Gastrocnemius medialis (tissue), 4 donors: ENCODE measurements at regions not wholly inside any gene's neighbourhood (a gene's known extent, or its start where the extent isn't known, plus 50 kb on each side); places are given as distances from the start of the nearest gene placed in this dataset.

Experiments used
- ATAC-seq, 2 donors: fragments of 150-250 bp; one replicate each; pipeline ENCODE4 v1.9.1; 2016
- DNase-seq, 2 donors: peaks; one replicate each; pipeline ENCODE4 v3.0.0-alpha.2; 2019
- H3K27ac ChIP-seq, 4 donors: fragments of 200-600 bp; sonication (generic); 1 replicate in 1 of 4; 2 replicates in 3 of 4; pipeline ENCODE4 v1.5.1; 2016 to 2018; ENCODE audit warnings: mild to moderate bottlenecking in 2 of 4, moderate library complexity in 1 of 4
- H3K27me3 ChIP-seq, 3 donors: fragments of 200-600 bp; sonication (generic) in 2 of 3; 1 replicate in 1 of 3; 2 replicates in 2 of 3; pipeline versions ENCODE4 v1.5.1 to v1.6.0; 2016 to 2019; ENCODE audit warnings: mild to moderate bottlenecking in 1 of 3, moderate library complexity in 1 of 3
- H3K36me3 ChIP-seq, 2 donors: fragments of 200-600 bp; sonication (generic) in 1 of 2; one replicate each; pipeline ENCODE4 v1.5.1; 2017 to 2018
- H3K4me1 ChIP-seq, 2 donors: fragments of 200-600 bp; sonication (generic) in 1 of 2; one replicate each; pipeline ENCODE4 v1.5.1; 2016 to 2017; ENCODE audit warnings: mild to moderate bottlenecking in 2 of 2
- H3K4me3 ChIP-seq, 4 donors: fragments of 200-600 bp; sonication (generic) in 3 of 4; 1 replicate in 1 of 4; 2 replicates in 3 of 4; pipeline ENCODE4 v1.5.1; 2016 to 2019; ENCODE audit warnings: mild to moderate bottlenecking in 2 of 4
- H3K9me3 ChIP-seq, 3 donors: fragments of 200-600 bp; sonication (generic) in 2 of 3; 1 replicate in 1 of 3; 2 replicates in 2 of 3; pipeline ENCODE4 v1.5.1; 2016 to 2019
- POLR2A ChIP-seq, 2 donors: fragments of 450-650 bp; IDR thresholded peaks; one replicate each; pipeline ENCODE4 v1.6.1; 2017; ENCODE audit warnings: antibody characterized with exemption in 2 of 2, mild to moderate bottlenecking in 2 of 2, moderate library complexity in 2 of 2
- in situ Hi-C, 4 donors: fragments of 200-750 bp; cut with MboI; loops; one replicate each; pipeline versions ENCODE4 v1.15.0 to v1.8.0; 2017; ENCODE audit warnings: low sequenced_read_pairs in 4 of 4
- intact Hi-C: fragments of 100-400 bp; cut with DNase I; formaldehyde crosslinking; loops from one replicate; pipeline ENCODE4 v1.15.1; 2023; ENCODE audit warnings: low total_unique reads
- TF ChIP-seq, protein P1 (sequence below), 5 experiments: fragments of 450-650 bp in 3 of 5; fragments of 200-600 bp in 2 of 5; sonication (generic) in 2 of 5; IDR thresholded peaks in 4 of 5; conservative IDR thresholded peaks in 1 of 5; 1 replicate in 4 of 5; 2 replicates in 1 of 5; pipeline ENCODE4 v1.5.1; 2016 to 2019; ENCODE audit warnings: antibody characterized with exemption in 5 of 5, mild to moderate bottlenecking in 3 of 5, moderate library complexity in 3 of 5

DNA sequence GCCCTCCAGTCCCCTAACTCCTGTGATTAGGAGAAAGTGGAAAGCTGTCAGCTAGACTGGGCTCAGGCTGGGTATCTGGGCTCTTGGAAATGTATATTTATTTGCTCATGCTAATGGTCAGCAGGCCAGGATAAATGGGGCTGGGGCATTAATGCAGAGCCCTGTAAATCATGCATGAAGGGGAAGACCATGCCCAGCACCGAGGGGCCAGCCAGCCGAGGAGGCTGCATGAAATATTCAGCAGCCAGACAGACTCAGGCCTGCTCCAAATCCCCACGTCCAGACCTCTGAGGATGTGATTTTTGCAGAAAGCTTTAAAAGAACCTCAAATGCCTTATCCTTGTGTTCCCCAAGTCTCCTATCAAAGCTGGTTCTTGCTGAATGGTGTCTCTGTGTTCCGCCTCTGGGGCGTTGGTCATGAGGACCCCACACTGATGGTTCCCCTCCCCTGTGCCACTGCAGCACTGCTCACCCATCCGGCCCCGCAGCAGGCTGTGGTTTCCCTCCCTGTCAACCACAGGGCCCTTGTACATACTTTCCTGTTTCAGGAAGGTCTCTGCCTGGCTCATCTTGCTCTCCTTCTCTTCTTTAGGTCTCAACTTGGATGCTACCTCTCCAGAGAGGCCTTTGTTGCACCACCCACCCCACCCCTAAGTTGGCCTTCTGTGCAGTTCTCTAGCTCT, 358.4 kb downstream of the CDH26 start:
- no peaks in the 10 kb centered on the region for H3K27me3 ChIP-seq
- H3K9me3 ChIP-seq: no peaks in the 10 kb centered on the region
- intact Hi-C loops: no loop called here
- no peak overlapping the region for H3K27ac ChIP-seq
- H3K4me1 ChIP-seq: no peaks in the 10 kb centered on the region
- H3K36me3 ChIP-seq: no peaks in the 10 kb centered on the region
- no peak for DNase-seq
- ATAC-seq: no peak
- TF ChIP-seq, protein P1, sequence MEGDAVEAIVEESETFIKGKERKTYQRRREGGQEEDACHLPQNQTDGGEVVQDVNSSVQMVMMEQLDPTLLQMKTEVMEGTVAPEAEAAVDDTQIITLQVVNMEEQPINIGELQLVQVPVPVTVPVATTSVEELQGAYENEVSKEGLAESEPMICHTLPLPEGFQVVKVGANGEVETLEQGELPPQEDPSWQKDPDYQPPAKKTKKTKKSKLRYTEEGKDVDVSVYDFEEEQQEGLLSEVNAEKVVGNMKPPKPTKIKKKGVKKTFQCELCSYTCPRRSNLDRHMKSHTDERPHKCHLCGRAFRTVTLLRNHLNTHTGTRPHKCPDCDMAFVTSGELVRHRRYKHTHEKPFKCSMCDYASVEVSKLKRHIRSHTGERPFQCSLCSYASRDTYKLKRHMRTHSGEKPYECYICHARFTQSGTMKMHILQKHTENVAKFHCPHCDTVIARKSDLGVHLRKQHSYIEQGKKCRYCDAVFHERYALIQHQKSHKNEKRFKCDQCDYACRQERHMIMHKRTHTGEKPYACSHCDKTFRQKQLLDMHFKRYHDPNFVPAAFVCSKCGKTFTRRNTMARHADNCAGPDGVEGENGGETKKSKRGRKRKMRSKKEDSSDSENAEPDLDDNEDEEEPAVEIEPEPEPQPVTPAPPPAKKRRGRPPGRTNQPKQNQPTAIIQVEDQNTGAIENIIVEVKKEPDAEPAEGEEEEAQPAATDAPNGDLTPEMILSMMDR (IDR thresholded peaks at IDR 0.05 in 4 of 5, conservative IDR thresholded peaks at IDR 0.05 in 1 of 5): no peak
- no peak for TF ChIP-seq POLR2A (IDR thresholded peaks at IDR 0.05)
- no peak overlapping the region for H3K4me3 ChIP-seq
- in situ Hi-C loops: no loop called here

DNA sequence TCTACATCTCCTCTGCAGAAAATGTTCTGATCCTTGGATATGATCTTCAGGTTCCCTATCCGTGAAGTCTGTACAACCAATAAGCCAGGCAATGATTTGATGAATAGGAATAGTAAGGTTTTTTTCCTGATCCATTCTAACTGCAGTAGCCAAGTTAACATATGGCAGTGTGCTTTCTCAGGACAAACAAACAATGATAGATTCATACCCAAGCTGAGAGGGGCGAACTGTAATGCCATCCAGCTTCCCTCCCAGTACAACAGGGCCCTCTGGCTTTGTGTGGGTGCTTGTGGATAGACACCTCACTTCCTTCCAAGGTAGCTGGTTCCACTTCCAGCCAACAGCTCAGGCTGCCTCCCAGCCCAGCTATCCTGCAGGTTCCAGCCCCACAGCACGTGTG, 359.2 kb downstream of the CDH26 start:
- Histone ChIP-seq H3K27me3 (no peaks in the 10 kb centered on the region), H3K4me1 (no peaks in the 10 kb centered on the region), H3K4me3 (no peak overlapping the region), H3K27ac (no peak overlapping the region), H3K9me3 (no peaks in the 10 kb centered on the region), H3K36me3 (no peaks in the 10 kb centered on the region)
- no peak for DNase-seq
- no peak for ATAC-seq
- in situ Hi-C loops: no loop called here
- intact Hi-C loops: no loop called here
- no peak for TF ChIP-seq POLR2A (IDR thresholded peaks at IDR 0.05)
- TF ChIP-seq, protein P1 (IDR thresholded peaks at IDR 0.05 in 4 of 5, conservative IDR thresholded peaks at IDR 0.05 in 1 of 5): no peak

DNA sequence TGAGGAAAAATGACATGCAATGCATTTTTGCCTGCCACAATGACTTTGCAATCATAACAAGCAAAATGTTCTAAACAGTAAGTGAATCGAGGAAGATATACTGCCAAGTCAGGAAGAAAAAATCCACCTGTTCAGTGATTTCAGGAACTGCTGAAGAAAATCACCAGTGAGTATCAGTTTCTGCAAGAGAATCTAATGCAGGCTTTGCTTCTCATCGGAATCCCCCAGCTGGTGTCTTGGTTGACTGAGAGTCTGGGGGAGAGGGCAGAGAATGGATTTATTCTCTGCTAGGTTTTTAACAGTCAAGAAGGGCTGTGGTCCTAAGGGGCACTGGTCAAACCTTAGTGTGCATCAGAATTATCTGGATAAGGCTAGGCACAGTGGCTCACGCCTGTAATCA, 363.4 kb downstream of the CDH26 start:
- Histone ChIP-seq H3K27me3 (no peaks in the 10 kb centered on the region), H3K4me1 (no peaks in the 10 kb centered on the region), H3K36me3 (no peaks in the 10 kb centered on the region), H3K9me3 (no peaks in the 10 kb centered on the region), H3K27ac (no peak overlapping the region), H3K4me3 (no peak overlapping the region)
- no peak for DNase-seq
- intact Hi-C loops (no loop called here), in situ Hi-C loops (no loop called here)
- no peak for TF ChIP-seq POLR2A (IDR thresholded peaks at IDR 0.05)
- TF ChIP-seq, protein P1 (IDR thresholded peaks at IDR 0.05 in 4 of 5, conservative IDR thresholded peaks at IDR 0.05 in 1 of 5): no peak
- no peak for ATAC-seq

DNA sequence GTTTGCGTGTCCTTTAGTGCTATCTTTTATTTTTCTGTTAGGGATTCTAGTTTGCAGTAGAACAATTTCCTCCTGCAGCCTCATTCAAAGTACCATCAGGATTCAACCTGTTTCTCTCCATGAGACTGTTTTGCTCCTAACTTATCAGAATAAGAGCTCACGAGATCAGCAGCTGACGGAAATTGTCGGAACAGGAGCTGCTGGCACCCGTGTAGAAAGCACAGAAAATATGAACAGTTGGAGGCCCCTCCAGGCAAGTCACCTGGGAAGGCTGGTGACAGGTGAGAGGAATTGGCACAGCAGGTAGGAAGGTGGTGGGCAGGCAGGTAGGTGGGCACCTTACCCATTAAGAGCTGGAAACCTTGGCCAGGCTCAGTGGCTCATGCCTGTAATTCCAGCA, 368.6 kb downstream of the CDH26 start:
- Histone ChIP-seq H3K4me3 (no peak overlapping the region), H3K27ac (no peak overlapping the region), H3K27me3 (no peaks in the 10 kb centered on the region), H3K9me3 (no peaks in the 10 kb centered on the region), H3K4me1 (no peaks in the 10 kb centered on the region), H3K36me3 (no peaks in the 10 kb centered on the region)
- TF ChIP-seq POLR2A (IDR thresholded peaks at IDR 0.05): no peak
- TF ChIP-seq, protein P1 (IDR thresholded peaks at IDR 0.05 in 4 of 5, conservative IDR thresholded peaks at IDR 0.05 in 1 of 5): no peak
- intact Hi-C loops: no loop called here
- in situ Hi-C loops: no loop called here
- ATAC-seq (no peak), DNase-seq (no peak)
